H1 (cell line): ENCODE measurements at regions not wholly inside any gene's neighbourhood (a gene's known extent, or its start where the extent isn't known, plus 50 kb on each side); places are given as distances from the start of the nearest gene placed in this dataset.

ENCODE experiments used
- TAF1 ChIP-seq: IDR thresholded peaks from 2 replicates; pipeline ENCODE4 v1.6.1; 2011; ENCODE audit warnings: mild to moderate bottlenecking, low read depth, low read length

GRCh38 chr14:71591929-71592328 is 340.3 kb upstream of the RGS6 start (continued):
- no peak for TF ChIP-seq TAF1
- TF ChIP-seq, all 59 proteins: peak for 0
